Neural cell (in vitro differentiated cells): ENCODE measurements at regions not wholly inside any gene's neighbourhood (a gene's known extent, or its start where the extent isn't known, plus 50 kb on each side); places are given as distances from the start of the nearest gene placed in this dataset.

Experiments
- H2AFZ ChIP-seq: fragments of 200-600, 300-800 bp; sonication (generic), shearing (Covaris generic); 2 replicates; pipeline ENCODE4 v1.6.0; 2014; ENCODE audit warnings: low read depth, mild to moderate bottlenecking, antibody characterized with exemption, low read length, moderate library complexity
- H3F3A ChIP-seq: fragments of 200-600 bp; shearing (Covaris generic); 2 replicates; pipeline ENCODE4 v1.6.1; 2016; ENCODE audit warnings: mild to moderate bottlenecking, moderate library complexity, mixed read lengths, antibody characterized with exemption, low read length; ENCODE audit not compliant: insufficient read depth, poor library complexity, severe bottlenecking
- H3K27ac ChIP-seq: fragments of 200-600, 300-800 bp; sonication (generic), shearing (Covaris generic); 2 replicates; pipeline ENCODE4 v1.5.1; 2014; ENCODE audit warnings: mild to moderate bottlenecking, low read length, moderate library complexity
- H3K27me3 ChIP-seq: fragments of 300-800, 200-600 bp; sonication (generic), shearing (Covaris generic); 2 replicates; pipeline ENCODE4 v1.6.0; 2014; ENCODE audit warnings: mild to moderate bottlenecking, low read depth, low read length, moderate library complexity; ENCODE audit not compliant: insufficient read depth
- H3K36me3 ChIP-seq: fragments of 300-800, 200-600 bp; sonication (generic), shearing (Covaris generic); 2 replicates; pipeline ENCODE4 v1.5.1; 2014; ENCODE audit warnings: mild to moderate bottlenecking, antibody characterized with exemption, low read length, moderate library complexity; ENCODE audit not compliant: insufficient read depth
- H3K4me2 ChIP-seq: fragments of 300-800, 200-600 bp; sonication (generic), shearing (Covaris generic); 2 replicates; pipeline ENCODE4 v1.6.0; 2014; ENCODE audit warnings: mild to moderate bottlenecking, low read length
- H3K4me3 ChIP-seq: fragments of 300-800, 200-600 bp; sonication (generic), shearing (Covaris generic); 2 replicates; pipeline ENCODE4 v1.5.1; 2014; ENCODE audit warnings: mild to moderate bottlenecking, low read length, moderate library complexity
- H3K79me2 ChIP-seq: fragments of 200-600 bp; shearing (Covaris generic); replicated peaks from 2 replicates; pipeline ENCODE4 v1.6.0; 2014; ENCODE audit warnings: mild to moderate bottlenecking, low read length, moderate library complexity; ENCODE audit not compliant: insufficient read depth
- H3K9ac ChIP-seq: fragments of 300-800, 200-600 bp; sonication (generic), shearing (Covaris generic); 2 replicates; pipeline ENCODE4 v1.6.1; 2016; ENCODE audit warnings: mild to moderate bottlenecking, low read length, mixed read lengths
- H3K9me2 ChIP-seq: fragments of 200-600 bp; shearing (Covaris generic); 2 replicates; pipeline ENCODE4 v1.6.1; 2016; ENCODE audit warnings: mild to moderate bottlenecking, low read length, mixed read lengths; ENCODE audit not compliant: insufficient read depth
- H3K9me3 ChIP-seq: fragments of 200-600, 300-800 bp; sonication (generic), shearing (Covaris generic); 2 replicates; pipeline ENCODE4 v1.6.1; 2016; ENCODE audit warnings: mild to moderate bottlenecking, mixed run types, low read length, moderate library complexity, mixed read lengths
- H4K20me1 ChIP-seq: fragments of 200-600 bp; shearing (Covaris generic); 2 replicates; pipeline ENCODE4 v1.6.1; 2016; ENCODE audit warnings: mild to moderate bottlenecking, mixed run types; ENCODE audit not compliant: insufficient read depth
- CTCF ChIP-seq: fragments of 450-650 bp; IDR thresholded peaks from 2 replicates; pipeline ENCODE4 v1.5.1; 2014; ENCODE audit warnings: antibody characterized with exemption, mild to moderate bottlenecking, moderate library complexity; ENCODE audit not compliant: poor library complexity, severe bottlenecking
- EP300 ChIP-seq: fragments of 450-650 bp; conservative IDR thresholded peaks from 2 replicates; pipeline ENCODE4 v1.6.1; 2014; ENCODE audit warnings: antibody characterized with exemption, mild to moderate bottlenecking, moderate library complexity; ENCODE audit not compliant: poor library complexity, severe bottlenecking
- EZH2 ChIP-seq: fragments of 200-600, 300-800 bp; shearing (Covaris generic), sonication (generic); IDR thresholded peaks from 2 replicates; pipeline ENCODE4 v1.6.1; 2014; ENCODE audit warnings: antibody characterized with exemption, low read length, borderline replicate concordance, mild to moderate bottlenecking; ENCODE audit not compliant: insufficient read depth, poor library complexity, severe bottlenecking
- MXI1 ChIP-seq: fragments of 450-650 bp; conservative IDR thresholded peaks from 2 replicates; pipeline ENCODE4 v1.6.1; 2014; ENCODE audit warnings: antibody characterized with exemption, mild to moderate bottlenecking; ENCODE audit not compliant: poor library complexity, severe bottlenecking
- POLR2AphosphoS5 ChIP-seq: IDR thresholded peaks from 2 replicates; pipeline ENCODE4 v1.6.1; 2012
- RAD21 ChIP-seq: fragments of 450-650 bp; conservative IDR thresholded peaks from 2 replicates; pipeline ENCODE4 v1.6.1; 2014; ENCODE audit warnings: antibody characterized with exemption, mild to moderate bottlenecking, moderate library complexity
- REST ChIP-seq: IDR thresholded peaks from 2 replicates; pipeline ENCODE4 v1.6.1; 2012; ENCODE audit warnings: borderline replicate concordance
- SMC3 ChIP-seq: fragments of 450-650 bp; conservative IDR thresholded peaks from 2 replicates; pipeline ENCODE4 v1.6.1; 2014; ENCODE audit warnings: antibody characterized with exemption, mild to moderate bottlenecking, moderate library complexity; ENCODE audit not compliant: poor library complexity
- TAF1 ChIP-seq: IDR thresholded peaks from 2 replicates; pipeline ENCODE4 v1.6.1; 2012; ENCODE audit warnings: low read depth

- no peaks in the 10 kb centered on the region for H3K36me3 ChIP-seq
- H3K9ac ChIP-seq = no peak overlapping the region
- H3K9me2 ChIP-seq = no peaks in the 10 kb centered on the region
- H2AFZ ChIP-seq = no peak overlapping the region
- no peaks in the 10 kb centered on the region for H3F3A ChIP-seq
- TF ChIP-seq TAF1 (no peak), CTCF (no peak), RAD21 (no peak), EP300 (no peak), POLR2AphosphoS5 (no peak), MXI1 (no peak), EZH2 (no peak), SMC3 (no peak), REST (no peak)
- H3K27me3 ChIP-seq = no peaks in the 10 kb centered on the region
- H3K79me2 ChIP-seq = no peaks in the 10 kb centered on the region
- no peak overlapping the region for H3K4me3 ChIP-seq
- no peaks in the 10 kb centered on the region for H3K9me3 ChIP-seq
- H3K27ac ChIP-seq = no peak overlapping the region
- H3K4me2 ChIP-seq = no peak overlapping the region
- no peaks in the 10 kb centered on the region for H4K20me1 ChIP-seq
Measured at GRCh38 chr18:30135938-30136337, 906.6 kb downstream of the DSC3 start.

GRCh38 chr18:30134020-30134419 lies 908.5 kb downstream of the DSC3 start:
- Histone ChIP-seq H4K20me1 (no peaks in the 10 kb centered on the region), H3K79me2 (no peaks in the 10 kb centered on the region), H2AFZ (no peak overlapping the region), H3F3A (no peaks in the 10 kb centered on the region), H3K27ac (no peak overlapping the region), H3K4me3 (no peak overlapping the region), H3K9me2 (no peaks in the 10 kb centered on the region), H3K9ac (no peak overlapping the region), H3K4me2 (no peak overlapping the region), H3K9me3 (no peaks in the 10 kb centered on the region), H3K27me3 (no peaks in the 10 kb centered on the region), H3K36me3 (no peaks in the 10 kb centered on the region)
- TF ChIP-seq POLR2AphosphoS5 (no peak), CTCF (no peak)
